ENCODE measurements at regions not wholly inside any gene's neighbourhood (a gene's known extent, or its start where the extent isn't known, plus 50 kb on each side); places are given as distances from the start of the nearest gene placed in this dataset.

DNA sequence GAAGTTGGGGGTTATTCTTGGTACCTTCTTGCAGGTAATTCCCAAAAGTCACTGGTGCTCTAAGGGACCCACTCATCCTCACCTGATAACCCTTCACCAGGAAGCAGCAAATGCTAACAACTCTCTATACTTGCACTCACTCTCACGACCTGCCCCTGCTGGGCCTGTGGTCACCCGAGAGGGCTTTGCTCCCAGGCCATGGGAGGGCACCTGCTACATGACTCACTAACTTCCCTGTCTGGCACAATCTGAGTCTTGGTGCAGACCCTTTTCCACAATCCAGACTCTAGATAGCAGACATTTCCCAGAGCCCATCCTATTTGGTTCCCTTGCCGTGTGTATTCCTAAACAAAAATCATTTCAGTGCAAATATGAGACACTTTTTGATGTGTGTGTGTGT lies 403.8 kb upstream of the FAT1 start:
- no peak for TF ChIP-seq POLR2A (IDR thresholded peaks at IDR 0.05)
- no peak for TF ChIP-seq CTCF (IDR thresholded peaks at IDR 0.05)
- no peak for TF ChIP-seq POLR2AphosphoS5 (IDR thresholded peaks at IDR 0.05)

All from transverse colon (tissue), 4 donors.